HFF-Myc (cell line): ENCODE measurements at regions not wholly inside any gene's neighbourhood (a gene's known extent, or its start where the extent isn't known, plus 50 kb on each side); places are given as distances from the start of the nearest gene placed in this dataset.
"Not testable (repeated sequence)": the region's sequence is repeated elsewhere in the genome, so short reads cannot be mapped to it uniquely, and the experiment has no call there.

Source experiments
- DNase-seq: peaks from one replicate; pipeline ENCODE4 v3.0.0-alpha.2; 2011; ENCODE audit warnings: low read depth; ENCODE audit errors: extremely low read depth
- H3K4me3 ChIP-seq: replicated peaks from 2 replicates; pipeline ENCODE4 v1.5.1; 2011; ENCODE audit warnings: low read depth, mild to moderate bottlenecking, control low read depth, low read length
- CTCF ChIP-seq: IDR thresholded peaks from 2 replicates; pipeline ENCODE4 v1.5.1; 2012; ENCODE audit warnings: mild to moderate bottlenecking, low read depth, low read length, control low read depth; ENCODE audit errors: missing control alignments

- no peak for TF ChIP-seq CTCF
- DNase-seq = no peak
- no peak overlapping the region for H3K4me3 ChIP-seq
Observed at GRCh38 chr20:47905628-47906347, 120.5 kb upstream of the SULF2 start.

- DNase-seq = not testable (repeated sequence)
Observed at GRCh38 chr20:47903009-47903408, 117.7 kb upstream of the SULF2 start.

GRCh38 chr20:47899313-47899712, 114.0 kb upstream of the SULF2 start:
- H3K4me3 ChIP-seq, DNase-seq: not testable (repeated sequence)

More at GRCh38 chr20:47903009-47903408, 117.7 kb upstream of the SULF2 start:
- H3K4me3 ChIP-seq = not testable (repeated sequence)

- no peak for DNase-seq
- no peak overlapping the region for H3K4me3 ChIP-seq
- no peak for TF ChIP-seq CTCF
Observed at GRCh38 chr20:47897461-47897860, 112.2 kb upstream of the SULF2 start.

GRCh38 chr20:47892681-47893080, 107.4 kb upstream of the SULF2 start:
- H3K4me3 ChIP-seq, DNase-seq: not testable (repeated sequence)

GRCh38 chr20:47890708-47891107, 105.4 kb upstream of the SULF2 start:
- DNase-seq, H3K4me3 ChIP-seq: not testable (repeated sequence)

GRCh38 chr20:47889751-47890150, 104.5 kb upstream of the SULF2 start:
- DNase-seq, H3K4me3 ChIP-seq: not testable (repeated sequence)

GRCh38 chr20:47888351-47888750, 103.1 kb upstream of the SULF2 start:
- H3K4me3 ChIP-seq = no peak overlapping the region
- DNase-seq = no peak
- TF ChIP-seq CTCF = no peak

- DNase-seq = no peak
- no peak for TF ChIP-seq CTCF
- H3K4me3 ChIP-seq = no peak overlapping the region
Observed at GRCh38 chr20:47887477-47888080, 102.3 kb upstream of the SULF2 start.
